ENCODE measurements at regions not wholly inside any gene's neighbourhood (a gene's known extent, or its start where the extent isn't known, plus 50 kb on each side); places are given as distances from the start of the nearest gene placed in this dataset.

- TF ChIP-seq CTCF (IDR thresholded peaks at IDR 0.05) (no peak), POLR2AphosphoS5 (IDR thresholded peaks at IDR 0.05; ENCODE audit: low read depth, low read length) (no peak), SIN3A (IDR thresholded peaks at IDR 0.05; ENCODE audit: borderline replicate concordance, insufficient read depth, low read depth, low read length) (no peak), TCF7L2 (IDR thresholded peaks at IDR 0.05; ENCODE audit: low read depth, low read length) (no peak)
- TF ChIP-seq, protein P1, sequence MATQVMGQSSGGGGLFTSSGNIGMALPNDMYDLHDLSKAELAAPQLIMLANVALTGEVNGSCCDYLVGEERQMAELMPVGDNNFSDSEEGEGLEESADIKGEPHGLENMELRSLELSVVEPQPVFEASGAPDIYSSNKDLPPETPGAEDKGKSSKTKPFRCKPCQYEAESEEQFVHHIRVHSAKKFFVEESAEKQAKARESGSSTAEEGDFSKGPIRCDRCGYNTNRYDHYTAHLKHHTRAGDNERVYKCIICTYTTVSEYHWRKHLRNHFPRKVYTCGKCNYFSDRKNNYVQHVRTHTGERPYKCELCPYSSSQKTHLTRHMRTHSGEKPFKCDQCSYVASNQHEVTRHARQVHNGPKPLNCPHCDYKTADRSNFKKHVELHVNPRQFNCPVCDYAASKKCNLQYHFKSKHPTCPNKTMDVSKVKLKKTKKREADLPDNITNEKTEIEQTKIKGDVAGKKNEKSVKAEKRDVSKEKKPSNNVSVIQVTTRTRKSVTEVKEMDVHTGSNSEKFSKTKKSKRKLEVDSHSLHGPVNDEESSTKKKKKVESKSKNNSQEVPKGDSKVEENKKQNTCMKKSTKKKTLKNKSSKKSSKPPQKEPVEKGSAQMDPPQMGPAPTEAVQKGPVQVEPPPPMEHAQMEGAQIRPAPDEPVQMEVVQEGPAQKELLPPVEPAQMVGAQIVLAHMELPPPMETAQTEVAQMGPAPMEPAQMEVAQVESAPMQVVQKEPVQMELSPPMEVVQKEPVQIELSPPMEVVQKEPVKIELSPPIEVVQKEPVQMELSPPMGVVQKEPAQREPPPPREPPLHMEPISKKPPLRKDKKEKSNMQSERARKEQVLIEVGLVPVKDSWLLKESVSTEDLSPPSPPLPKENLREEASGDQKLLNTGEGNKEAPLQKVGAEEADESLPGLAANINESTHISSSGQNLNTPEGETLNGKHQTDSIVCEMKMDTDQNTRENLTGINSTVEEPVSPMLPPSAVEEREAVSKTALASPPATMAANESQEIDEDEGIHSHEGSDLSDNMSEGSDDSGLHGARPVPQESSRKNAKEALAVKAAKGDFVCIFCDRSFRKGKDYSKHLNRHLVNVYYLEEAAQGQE (IDR thresholded peaks at IDR 0.05; ENCODE audit: insufficient read depth in 1 of 2, low read depth in 2 of 2, low read length in 1 of 2) = no peak
Measured at GRCh38 chr14:87153391-87153790, 839.6 kb downstream of the GALC start.

All from Panc1 (cell line).